Nephron (organoid): ENCODE measurements at regions not wholly inside any gene's neighbourhood (a gene's known extent, or its start where the extent isn't known, plus 50 kb on each side); places are given as distances from the start of the nearest gene placed in this dataset.

ENCODE experiments used
- H3K27ac Mint-ChIP-seq, 3 experiments: 2 replicates each; pipeline ENCODE4 v1.8.0; 2020; ENCODE audit warnings: mixed read lengths in 3 of 3, mild to moderate bottlenecking in 2 of 3, moderate library complexity in 1 of 3
- H3K27me3 Mint-ChIP-seq: 2 replicates; pipeline ENCODE4 v1.8.0; 2021; ENCODE audit warnings: low read depth, mild to moderate bottlenecking, moderate library complexity, mixed read lengths
- H3K36me3 Mint-ChIP-seq: 2 replicates; pipeline ENCODE4 v1.8.0; 2020; ENCODE audit warnings: low read depth, mixed read lengths
- H3K4me1 Mint-ChIP-seq: 2 replicates; pipeline ENCODE4 v1.8.0; 2020; ENCODE audit warnings: mixed read lengths
- H3K4me3 Mint-ChIP-seq, 3 experiments: 2 replicates each; pipeline ENCODE4 v1.8.0; 2020; ENCODE audit warnings: mild to moderate bottlenecking in 3 of 3, mixed read lengths in 3 of 3, moderate library complexity in 2 of 3
- H3K9me3 Mint-ChIP-seq: 2 replicates; pipeline ENCODE4 v1.8.0; 2020; ENCODE audit warnings: mixed read lengths
- TF ChIP-seq, protein P1 (sequence below), 3 experiments: fragments of 200-600 bp; sonication (generic); IDR thresholded peaks; one replicate each; pipeline ENCODE4 v1.5.0; 2021; ENCODE audit warnings: antibody characterized with exemption in 3 of 3; ENCODE audit not compliant: unreplicated experiment in 3 of 3

GRCh38 chr5:165892383-165892782, 2387.0 kb downstream of the MAT2B start:
- TF ChIP-seq, protein P1, sequence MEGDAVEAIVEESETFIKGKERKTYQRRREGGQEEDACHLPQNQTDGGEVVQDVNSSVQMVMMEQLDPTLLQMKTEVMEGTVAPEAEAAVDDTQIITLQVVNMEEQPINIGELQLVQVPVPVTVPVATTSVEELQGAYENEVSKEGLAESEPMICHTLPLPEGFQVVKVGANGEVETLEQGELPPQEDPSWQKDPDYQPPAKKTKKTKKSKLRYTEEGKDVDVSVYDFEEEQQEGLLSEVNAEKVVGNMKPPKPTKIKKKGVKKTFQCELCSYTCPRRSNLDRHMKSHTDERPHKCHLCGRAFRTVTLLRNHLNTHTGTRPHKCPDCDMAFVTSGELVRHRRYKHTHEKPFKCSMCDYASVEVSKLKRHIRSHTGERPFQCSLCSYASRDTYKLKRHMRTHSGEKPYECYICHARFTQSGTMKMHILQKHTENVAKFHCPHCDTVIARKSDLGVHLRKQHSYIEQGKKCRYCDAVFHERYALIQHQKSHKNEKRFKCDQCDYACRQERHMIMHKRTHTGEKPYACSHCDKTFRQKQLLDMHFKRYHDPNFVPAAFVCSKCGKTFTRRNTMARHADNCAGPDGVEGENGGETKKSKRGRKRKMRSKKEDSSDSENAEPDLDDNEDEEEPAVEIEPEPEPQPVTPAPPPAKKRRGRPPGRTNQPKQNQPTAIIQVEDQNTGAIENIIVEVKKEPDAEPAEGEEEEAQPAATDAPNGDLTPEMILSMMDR (IDR thresholded peaks at IDR 0.05; ENCODE audit: unreplicated experiment in 3 of 3): no peak
- H3K4me3 Mint-ChIP-seq: no peak overlapping the region
- no peaks in the 10 kb centered on the region for H3K27me3 Mint-ChIP-seq
- H3K36me3 Mint-ChIP-seq: no peaks in the 10 kb centered on the region
- no peak overlapping the region for H3K27ac Mint-ChIP-seq
- H3K9me3 Mint-ChIP-seq: no peaks in the 10 kb centered on the region
- no peaks in the 10 kb centered on the region for H3K4me1 Mint-ChIP-seq

- Mint-ChIP-seq H3K27ac (no peak overlapping the region), H3K27me3 (no peaks in the 10 kb centered on the region), H3K9me3 (no peaks in the 10 kb centered on the region), H3K4me3 (no peak overlapping the region), H3K4me1 (no peaks in the 10 kb centered on the region), H3K36me3 (no peaks in the 10 kb centered on the region)
- TF ChIP-seq, protein P1 (IDR thresholded peaks at IDR 0.05; ENCODE audit: unreplicated experiment in 3 of 3): no peak
These were observed 2389.5 kb downstream of the MAT2B start for GRCh38 chr5:165894916-165895315.

- no peaks in the 10 kb centered on the region for H3K4me1 Mint-ChIP-seq
- peaks cover 3% of the 10 kb centered on the region for H3K9me3 Mint-ChIP-seq
- no peaks in the 10 kb centered on the region for H3K27me3 Mint-ChIP-seq
- TF ChIP-seq, protein P1 (IDR thresholded peaks at IDR 0.05; ENCODE audit: unreplicated experiment in 3 of 3): no peak
- H3K27ac Mint-ChIP-seq: no peak overlapping the region
- no peak overlapping the region for H3K4me3 Mint-ChIP-seq
- no peaks in the 10 kb centered on the region for H3K36me3 Mint-ChIP-seq
These were observed 2387.6 kb upstream of the WWC1 start for GRCh38 chr5:165903835-165904234.

- TF ChIP-seq, protein P1 (IDR thresholded peaks at IDR 0.05; ENCODE audit: unreplicated experiment in 3 of 3): no peak
- Mint-ChIP-seq H3K4me3 (no peak overlapping the region), H3K4me1 (no peaks in the 10 kb centered on the region)
These were observed 2384.6 kb upstream of the WWC1 start for GRCh38 chr5:165906871-165907270.

DNA sequence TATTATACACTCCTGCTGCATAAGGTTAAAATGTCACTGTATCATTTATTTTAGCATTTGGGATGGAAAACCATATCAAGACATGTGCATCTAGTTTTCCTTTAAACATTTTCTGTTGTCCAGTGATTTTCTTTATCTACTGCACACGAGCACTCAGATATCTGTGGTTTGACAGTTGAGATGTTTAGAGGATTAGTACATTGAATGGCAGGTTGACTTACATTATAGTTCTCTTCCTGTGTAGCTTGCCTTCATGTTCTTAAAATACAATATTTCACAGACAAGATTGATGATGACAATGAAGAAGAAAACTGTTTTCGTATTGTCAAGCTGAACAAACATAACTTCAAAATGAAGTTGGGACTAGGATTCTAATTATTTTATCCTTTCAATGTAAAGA, 2378.4 kb upstream of the WWC1 start:
- TF ChIP-seq, protein P1 (IDR thresholded peaks at IDR 0.05; ENCODE audit: unreplicated experiment in 3 of 3): no peak
- Mint-ChIP-seq H3K27ac (no peak overlapping the region), H3K4me3 (no peak overlapping the region), H3K4me1 (no peaks in the 10 kb centered on the region), H3K27me3 (no peaks in the 10 kb centered on the region), H3K9me3 (peaks cover 6% of the 10 kb centered on the region), H3K36me3 (no peaks in the 10 kb centered on the region)

More at GRCh38 chr5:165906871-165907270, 2384.6 kb upstream of the WWC1 start:
- H3K9me3 Mint-ChIP-seq: peaks cover 7% of the 10 kb centered on the region
- no peaks in the 10 kb centered on the region for H3K27me3 Mint-ChIP-seq
- H3K36me3 Mint-ChIP-seq: no peaks in the 10 kb centered on the region
- H3K27ac Mint-ChIP-seq: no peak overlapping the region

DNA sequence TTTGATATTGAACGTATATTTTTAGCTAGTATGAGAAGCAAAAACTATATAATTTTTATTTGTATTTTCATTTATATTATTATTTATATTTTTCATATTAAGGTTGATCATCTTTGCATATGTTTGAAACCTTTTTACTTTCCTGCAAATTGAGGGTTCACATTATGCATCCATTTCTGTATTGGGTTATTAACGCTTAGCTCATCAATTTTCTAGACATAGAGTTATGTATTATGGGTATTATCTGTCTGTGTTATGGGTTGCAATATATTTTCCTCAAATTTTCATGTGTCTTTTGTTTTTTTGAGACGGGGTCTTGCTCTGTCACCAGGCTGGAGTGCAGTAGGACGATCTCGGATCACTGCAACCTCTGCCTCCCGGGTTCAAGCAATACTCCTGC, 2377.0 kb upstream of the WWC1 start:
- H3K27me3 Mint-ChIP-seq: no peaks in the 10 kb centered on the region
- no peak overlapping the region for H3K27ac Mint-ChIP-seq
- H3K9me3 Mint-ChIP-seq: no peaks in the 10 kb centered on the region
- H3K36me3 Mint-ChIP-seq: no peaks in the 10 kb centered on the region
- H3K4me3 Mint-ChIP-seq: no peak overlapping the region
- no peaks in the 10 kb centered on the region for H3K4me1 Mint-ChIP-seq
- TF ChIP-seq, protein P1 (IDR thresholded peaks at IDR 0.05; ENCODE audit: unreplicated experiment in 3 of 3): no peak
